GM19463 (cell line): ENCODE measurements at regions not wholly inside any gene's neighbourhood (a gene's known extent, or its start where the extent isn't known, plus 50 kb on each side); places are given as distances from the start of the nearest gene placed in this dataset.
"Not testable (repeated sequence)": the region's sequence is repeated elsewhere in the genome, so short reads cannot be mapped to it uniquely, and the experiment has no call there.

Experiments used
- ATAC-seq: cut with Tn5 transposase; IDR thresholded peaks from one replicate; pipeline ENCODE4 v1.9.1; 2021; ENCODE audit warnings: mild to moderate bottlenecking, moderate library complexity; ENCODE audit not compliant: unreplicated experiment

GRCh38 chr15:84536181-84536580 is 64.6 kb upstream of the ZSCAN2 start:
- not testable (repeated sequence) for ATAC-seq

- not testable (repeated sequence) for ATAC-seq
These were observed 56.2 kb upstream of the ZSCAN2 start for GRCh38 chr15:84544586-84544985.

DNA sequence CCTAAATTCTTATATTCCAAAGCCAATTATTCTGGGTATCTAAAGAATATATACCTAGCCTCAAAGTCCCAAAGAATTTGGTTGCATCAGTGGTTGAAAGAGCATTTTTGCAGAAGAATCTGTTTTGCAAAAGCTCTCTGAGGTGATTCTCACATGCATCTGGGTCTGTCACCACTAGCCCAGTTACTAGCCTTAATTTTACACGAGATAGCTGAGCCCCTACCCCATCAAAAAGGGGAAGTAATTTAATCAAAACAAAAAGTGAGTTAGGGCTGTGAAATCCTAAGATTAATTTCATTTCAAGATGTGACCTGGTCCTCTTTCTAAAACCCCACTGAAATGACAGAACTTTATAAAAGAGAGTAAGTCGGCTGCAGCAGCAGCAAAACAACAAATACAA is 53.7 kb upstream of the ZSCAN2 start:
- not testable (repeated sequence) for ATAC-seq

GRCh38 chr15:84550503-84550902 is 50.3 kb upstream of the ZSCAN2 start:
- ATAC-seq: not testable (repeated sequence)
